ENCODE measurements at regions not wholly inside any gene's neighbourhood (a gene's known extent, or its start where the extent isn't known, plus 50 kb on each side); places are given as distances from the start of the nearest gene placed in this dataset.

DNA sequence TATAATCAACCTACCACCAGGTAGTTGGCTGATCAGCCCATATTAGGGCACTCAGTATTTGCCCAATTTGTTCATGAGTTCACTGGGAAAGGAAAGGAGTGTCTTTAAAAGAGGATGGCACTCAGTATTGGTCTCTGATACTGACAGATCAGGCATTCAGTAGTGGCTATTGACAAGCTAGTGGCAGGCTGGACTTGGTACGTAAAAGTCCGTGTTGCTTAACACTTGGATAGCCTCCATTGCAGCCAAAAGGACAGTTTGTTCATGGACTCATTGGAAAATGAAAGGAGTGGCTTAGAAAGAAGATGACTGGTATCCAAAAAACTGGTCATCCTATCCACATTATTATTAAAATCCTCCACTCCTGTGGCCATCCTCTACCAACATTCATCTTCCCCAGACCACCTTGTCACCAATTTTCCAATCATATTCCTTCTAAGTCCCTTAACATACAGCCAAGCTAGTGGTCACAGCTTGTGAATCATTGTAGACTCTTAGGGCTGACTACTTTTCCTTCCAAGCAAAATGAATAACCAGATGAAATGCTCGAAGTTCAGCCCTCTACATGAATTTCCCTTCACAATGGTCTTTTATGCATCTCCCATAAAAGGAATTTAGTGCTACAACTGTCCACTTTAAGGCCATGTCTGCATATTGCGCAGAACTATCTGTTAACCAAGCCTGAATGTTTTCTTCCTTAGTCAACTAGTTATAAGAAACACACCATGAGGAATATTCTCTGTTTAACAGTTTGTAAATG, 78.6 kb upstream of the MAGI2 start:
- H3K27ac ChIP-seq, result peak overlapping the region in 2 of 3 donors; percentile 50 to 54
- intact Hi-C loops (cut with DNase I), result no loop called here
- no peaks in the 10 kb centered on the region for H3K27me3 ChIP-seq
- peak; percentile 97 to 100 (median 100) for ATAC-seq
- H3K9me3 ChIP-seq, result no peaks in the 10 kb centered on the region
- peaks cover 0 to 5% (median 2%) of the 10 kb centered on the region in 4 donors for H3K4me1 ChIP-seq
- 57% methylated on average over 4 of the region's 4 CpGs for WGBS (ENCODE audit: insufficient coverage, low coverage, low lambda C conversion rate, missing lambda C conversion rate)
- TF ChIP-seq POLR2A (IDR thresholded peaks at IDR 0.05), result no peak
- TF ChIP-seq, protein P1, sequence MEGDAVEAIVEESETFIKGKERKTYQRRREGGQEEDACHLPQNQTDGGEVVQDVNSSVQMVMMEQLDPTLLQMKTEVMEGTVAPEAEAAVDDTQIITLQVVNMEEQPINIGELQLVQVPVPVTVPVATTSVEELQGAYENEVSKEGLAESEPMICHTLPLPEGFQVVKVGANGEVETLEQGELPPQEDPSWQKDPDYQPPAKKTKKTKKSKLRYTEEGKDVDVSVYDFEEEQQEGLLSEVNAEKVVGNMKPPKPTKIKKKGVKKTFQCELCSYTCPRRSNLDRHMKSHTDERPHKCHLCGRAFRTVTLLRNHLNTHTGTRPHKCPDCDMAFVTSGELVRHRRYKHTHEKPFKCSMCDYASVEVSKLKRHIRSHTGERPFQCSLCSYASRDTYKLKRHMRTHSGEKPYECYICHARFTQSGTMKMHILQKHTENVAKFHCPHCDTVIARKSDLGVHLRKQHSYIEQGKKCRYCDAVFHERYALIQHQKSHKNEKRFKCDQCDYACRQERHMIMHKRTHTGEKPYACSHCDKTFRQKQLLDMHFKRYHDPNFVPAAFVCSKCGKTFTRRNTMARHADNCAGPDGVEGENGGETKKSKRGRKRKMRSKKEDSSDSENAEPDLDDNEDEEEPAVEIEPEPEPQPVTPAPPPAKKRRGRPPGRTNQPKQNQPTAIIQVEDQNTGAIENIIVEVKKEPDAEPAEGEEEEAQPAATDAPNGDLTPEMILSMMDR (IDR thresholded peaks at IDR 0.05), result peak in 1 of 4 donors; percentile 28
- no peak overlapping the region for H3K4me3 ChIP-seq
- DNase-seq, result peak in 1 of 3 donors; percentile 80
- no peaks in the 10 kb centered on the region for H3K36me3 ChIP-seq

DNA sequence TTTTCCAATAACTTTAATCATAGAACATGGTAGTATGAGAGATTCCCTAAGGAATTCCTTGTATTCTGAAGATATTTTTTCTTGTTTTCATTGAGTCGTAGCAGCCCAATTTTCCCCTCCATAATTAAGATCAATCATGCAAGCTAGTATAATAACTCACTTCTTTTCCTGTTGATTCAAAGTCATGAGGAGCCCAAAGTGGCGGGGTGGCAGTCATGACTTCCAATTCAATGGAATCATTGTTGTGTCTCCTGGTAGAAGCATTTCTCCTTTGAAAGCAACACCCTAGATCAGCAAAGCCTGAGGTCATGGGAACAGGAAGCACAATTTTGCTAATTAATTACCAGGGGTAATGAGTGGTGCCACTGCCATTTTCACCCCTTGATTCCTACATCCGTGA, 77.6 kb upstream of the MAGI2 start:
- peaks cover 0 to 5% (median 2%) of the 10 kb centered on the region in 4 donors for H3K4me1 ChIP-seq
- no peaks in the 10 kb centered on the region for H3K9me3 ChIP-seq
- H3K27me3 ChIP-seq, result no peaks in the 10 kb centered on the region
- no peak overlapping the region for H3K4me3 ChIP-seq
- no peaks in the 10 kb centered on the region for H3K36me3 ChIP-seq
- intact Hi-C loops (cut with DNase I), result no loop called here
- 93% methylated on average over 2 of the region's 3 CpGs for WGBS (ENCODE audit: insufficient coverage, low coverage, low lambda C conversion rate, missing lambda C conversion rate)
- peak overlapping the region in 1 of 3 donors; percentile 54 for H3K27ac ChIP-seq
- TF ChIP-seq, protein P1 (IDR thresholded peaks at IDR 0.05), result no peak
- TF ChIP-seq POLR2A (IDR thresholded peaks at IDR 0.05), result no peak
- DNase-seq (no peak), ATAC-seq (no peak)

DNA sequence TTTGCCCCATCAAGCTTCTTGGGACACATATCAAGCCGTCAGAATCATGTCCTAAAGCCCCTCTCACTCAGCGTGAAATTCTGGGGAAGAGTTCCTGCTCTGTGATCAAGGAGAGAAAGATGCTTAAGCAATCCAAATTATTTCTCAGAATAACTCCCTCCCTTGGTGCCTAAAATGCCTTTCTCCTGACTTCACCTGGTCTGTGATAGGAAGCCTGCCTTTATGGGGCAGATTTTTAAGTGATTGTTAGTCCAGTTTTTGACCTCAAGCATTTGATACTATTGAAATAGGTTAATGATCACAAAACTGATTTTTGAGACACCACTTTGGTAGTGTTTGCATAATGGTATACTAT, 76.4 kb upstream of the MAGI2 start:
- 78% methylated on average over 2 of the region's 2 CpGs for WGBS (ENCODE audit: insufficient coverage, low coverage, low lambda C conversion rate, missing lambda C conversion rate)
- TF ChIP-seq POLR2A (IDR thresholded peaks at IDR 0.05), result no peak
- TF ChIP-seq, protein P1 (IDR thresholded peaks at IDR 0.05), result no peak
- H3K4me1 ChIP-seq, result peaks cover 0 to 5% (median 2%) of the 10 kb centered on the region in 4 donors
- no peak overlapping the region for H3K27ac ChIP-seq
- no peaks in the 10 kb centered on the region for H3K27me3 ChIP-seq
- H3K36me3 ChIP-seq, result no peaks in the 10 kb centered on the region
- ATAC-seq, result no peak
- H3K4me3 ChIP-seq, result no peak overlapping the region
- no peaks in the 10 kb centered on the region for H3K9me3 ChIP-seq
- DNase-seq, result no peak
- intact Hi-C loops (cut with DNase I), result no loop called here

DNA sequence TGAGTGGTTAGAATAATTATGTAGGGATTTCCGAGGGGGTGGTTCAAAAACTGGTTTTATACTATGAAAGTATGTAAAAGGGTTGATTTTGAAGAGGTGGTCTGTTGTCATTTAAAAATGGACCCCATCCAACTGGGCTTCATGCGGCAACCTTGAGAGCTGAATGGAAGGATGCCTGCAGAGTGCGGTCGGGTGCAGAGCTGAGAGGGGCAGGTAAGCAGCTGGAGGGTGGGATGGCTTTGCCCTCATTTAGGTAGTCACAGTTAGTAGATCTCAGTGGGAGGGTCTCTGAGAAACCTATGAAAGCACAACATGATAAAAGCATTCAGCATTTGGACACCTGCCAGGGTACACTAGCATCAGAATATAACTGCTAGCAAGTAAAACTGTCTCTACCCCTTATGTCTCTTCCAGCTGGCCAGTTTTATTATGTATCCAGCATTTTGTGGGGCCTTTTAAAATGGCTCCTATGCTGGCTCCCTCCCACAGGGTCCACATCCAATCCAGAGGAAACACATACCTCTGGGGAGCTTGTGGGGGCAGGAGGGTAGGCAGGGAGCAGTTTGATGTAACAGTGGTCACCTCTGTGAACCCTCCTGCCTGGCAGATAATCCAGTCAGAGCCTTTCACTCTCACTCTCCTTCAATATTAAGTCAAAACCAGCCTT, 75.9 kb upstream of the MAGI2 start:
- no peak for DNase-seq
- Histone ChIP-seq H3K4me3 (no peak overlapping the region), H3K27me3 (no peaks in the 10 kb centered on the region), H3K36me3 (no peaks in the 10 kb centered on the region), H3K27ac (no peak overlapping the region), H3K4me1 (peaks cover 0 to 5% (median 2%) of the 10 kb centered on the region in 4 donors), H3K9me3 (no peaks in the 10 kb centered on the region)
- WGBS (ENCODE audit: insufficient coverage, low coverage, low lambda C conversion rate, missing lambda C conversion rate), result 90% methylated on average over 4 of the region's 4 CpGs
- TF ChIP-seq POLR2A (IDR thresholded peaks at IDR 0.05), result no peak
- no peak for ATAC-seq
- intact Hi-C loops (cut with DNase I), result no loop called here

DNA sequence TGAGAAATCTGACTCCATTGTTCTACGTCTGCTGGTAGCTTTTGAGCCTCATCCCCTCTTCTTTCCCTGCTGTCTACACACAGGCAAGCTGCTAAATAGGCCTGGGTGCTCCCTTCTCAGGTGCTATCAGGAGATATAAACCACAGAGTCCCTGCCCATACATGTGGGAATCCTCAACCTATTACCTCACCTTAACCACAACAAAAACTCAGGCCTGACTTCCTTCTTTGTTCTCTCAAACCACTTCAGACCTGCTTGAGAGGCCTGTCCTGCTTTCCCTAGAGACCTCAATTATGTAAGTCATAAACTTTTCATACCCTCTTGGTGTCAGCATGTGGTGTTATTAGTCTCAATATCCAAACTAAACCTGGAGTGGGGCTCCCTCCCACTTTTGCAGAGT, 75.0 kb upstream of the MAGI2 start:
- DNase-seq (no peak), ATAC-seq (no peak)
- Histone ChIP-seq H3K27ac (no peak overlapping the region), H3K4me3 (no peak overlapping the region), H3K9me3 (no peaks in the 10 kb centered on the region), H3K27me3 (no peaks in the 10 kb centered on the region), H3K4me1 (peaks cover 0 to 5% (median 2%) of the 10 kb centered on the region in 4 donors), H3K36me3 (no peaks in the 10 kb centered on the region)
- WGBS (ENCODE audit: insufficient coverage, low coverage, low lambda C conversion rate, missing lambda C conversion rate), result 90% methylated on average over 1 of the region's 1 CpG
- intact Hi-C loops (cut with DNase I), result no loop called here
- no peak for TF ChIP-seq POLR2A (IDR thresholded peaks at IDR 0.05)
- TF ChIP-seq, protein P1 (IDR thresholded peaks at IDR 0.05), result no peak

All from right lobe of liver (tissue), 6 donors.